HG03469 (cell line): ENCODE measurements at regions not wholly inside any gene's neighbourhood (a gene's known extent, or its start where the extent isn't known, plus 50 kb on each side); places are given as distances from the start of the nearest gene placed in this dataset.

Source experiments
- ATAC-seq: cut with Tn5 transposase; IDR thresholded peaks from one replicate; pipeline ENCODE4 v1.9.1; 2021; ENCODE audit warnings: mild to moderate bottlenecking, moderate library complexity, moderate number of reproducible peaks; ENCODE audit not compliant: unreplicated experiment

DNA sequence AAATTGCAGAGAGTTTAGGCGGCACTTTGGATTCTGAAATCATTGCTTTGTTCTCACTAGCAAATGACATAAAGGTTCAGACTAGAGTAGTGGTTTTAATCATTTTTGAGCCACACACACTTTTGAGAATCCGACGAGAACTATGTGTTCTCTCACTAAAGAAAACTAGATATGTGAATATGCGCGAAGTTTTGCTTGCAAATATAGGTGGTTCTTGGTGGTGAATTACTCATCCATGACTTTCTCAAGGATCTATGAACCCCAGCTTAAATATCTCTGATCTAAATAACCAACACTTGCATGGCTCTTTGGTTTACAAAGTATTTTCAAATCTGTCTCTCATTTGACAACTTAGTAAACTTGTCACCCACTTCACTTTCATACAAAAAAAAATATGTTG is 54.8 kb downstream of the NOG start:
- no peak for ATAC-seq

DNA sequence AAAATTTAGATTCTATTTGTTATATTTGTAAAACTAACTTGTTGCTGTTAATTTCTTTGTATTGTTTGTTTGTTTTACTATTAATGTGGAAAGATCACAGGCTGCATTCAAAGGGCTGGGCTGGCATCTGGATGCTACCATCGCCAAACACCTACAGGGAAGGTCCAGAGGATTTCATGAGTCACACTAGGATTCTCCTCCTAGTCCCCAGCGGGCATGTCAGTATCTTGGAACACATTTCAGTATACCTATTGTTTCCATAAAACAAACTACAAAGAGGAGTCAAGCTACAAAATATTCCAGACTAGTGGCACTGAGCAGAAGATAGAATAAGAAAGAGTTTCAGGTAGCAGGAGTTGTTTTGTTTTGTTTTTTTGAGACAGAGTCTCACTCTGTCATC is 55.3 kb downstream of the NOG start:
- ATAC-seq, result no peak

DNA sequence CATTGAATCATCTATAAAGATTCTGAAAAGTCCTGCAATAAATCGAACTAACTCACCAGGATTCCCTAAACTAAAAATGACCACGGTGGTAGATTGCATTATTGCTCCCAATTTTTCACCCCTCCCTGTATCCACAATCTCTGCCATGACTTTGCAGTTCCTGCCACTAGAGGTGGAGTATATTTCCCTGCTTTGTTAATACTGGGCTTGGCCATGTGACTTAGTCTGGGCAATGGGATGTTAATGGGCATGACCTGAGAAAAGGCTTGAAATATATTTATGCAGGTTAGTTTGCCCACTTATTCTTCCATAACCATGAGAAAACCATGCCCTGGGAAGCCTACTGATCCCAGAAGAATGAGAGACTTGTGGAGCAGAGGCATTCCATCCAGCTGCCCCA is 59.1 kb downstream of the NOG start:
- no peak for ATAC-seq

DNA sequence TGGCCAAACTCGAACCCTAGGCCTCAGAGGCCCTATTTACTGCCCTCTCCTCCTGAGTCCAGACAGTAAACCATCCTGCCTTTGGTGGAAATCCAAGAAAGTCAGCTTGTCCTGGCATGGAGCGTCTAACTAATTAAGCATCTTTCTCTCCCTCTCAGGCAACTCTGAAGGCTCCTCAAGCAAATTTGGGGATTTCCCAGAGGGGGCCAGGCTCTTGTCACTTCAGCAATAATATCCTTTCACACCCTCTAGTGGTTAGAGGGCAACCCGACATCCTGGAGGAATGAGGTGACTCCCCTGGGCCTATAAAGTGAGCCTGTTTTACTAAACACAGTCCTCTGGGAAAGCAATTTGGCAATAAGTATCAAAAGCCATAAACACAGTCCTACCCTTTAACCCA is 60.4 kb downstream of the NOG start:
- ATAC-seq, result peak; percentile 97

DNA sequence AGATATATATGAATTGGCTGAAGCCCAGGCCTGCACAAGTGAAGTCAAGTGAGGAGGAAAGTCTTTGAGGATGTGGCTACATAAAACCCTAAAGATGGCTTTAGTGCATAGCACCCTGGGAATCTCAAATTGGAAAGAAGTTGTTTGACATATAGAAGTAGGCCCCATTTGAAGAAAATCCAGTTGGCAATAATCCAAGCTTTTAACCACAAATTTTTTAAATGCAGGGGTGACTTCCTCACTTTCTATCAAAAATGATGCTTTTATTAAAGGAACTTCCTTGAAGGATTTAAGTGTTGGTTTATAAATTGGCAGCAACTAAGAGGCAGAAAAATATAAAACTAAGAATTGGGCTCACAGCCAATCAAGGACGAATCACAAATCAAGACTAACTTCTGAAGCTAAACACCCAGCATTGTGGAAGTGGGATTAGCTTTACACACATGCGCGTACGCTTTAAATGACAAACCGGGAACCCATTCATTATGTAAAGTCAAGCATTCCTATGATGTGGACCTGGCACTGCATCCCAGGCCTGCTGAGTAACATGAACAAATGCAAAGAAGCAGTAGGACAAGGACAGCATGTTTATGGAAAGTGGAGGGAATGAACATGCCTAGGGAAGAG is 63.3 kb downstream of the NOG start:
- no peak for ATAC-seq

DNA sequence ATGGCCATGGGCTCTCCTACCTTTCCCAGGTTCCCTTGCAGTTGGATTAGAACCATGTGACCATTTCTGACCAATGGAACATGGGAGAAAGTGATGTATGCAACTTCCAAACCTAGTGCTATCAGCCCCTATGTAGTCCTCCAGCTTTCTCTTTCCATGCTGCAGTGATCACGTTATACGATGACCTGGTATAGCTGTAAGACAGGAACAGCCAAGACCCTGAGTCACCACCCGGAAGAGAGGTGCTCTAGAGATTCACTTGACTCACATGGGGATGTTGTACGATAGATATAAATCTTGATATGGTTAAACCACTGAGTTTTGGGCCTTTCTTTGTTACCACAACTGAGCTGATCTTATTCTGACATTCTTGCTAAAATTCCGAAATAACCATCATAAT is 65.1 kb downstream of the NOG start:
- ATAC-seq, result no peak

DNA sequence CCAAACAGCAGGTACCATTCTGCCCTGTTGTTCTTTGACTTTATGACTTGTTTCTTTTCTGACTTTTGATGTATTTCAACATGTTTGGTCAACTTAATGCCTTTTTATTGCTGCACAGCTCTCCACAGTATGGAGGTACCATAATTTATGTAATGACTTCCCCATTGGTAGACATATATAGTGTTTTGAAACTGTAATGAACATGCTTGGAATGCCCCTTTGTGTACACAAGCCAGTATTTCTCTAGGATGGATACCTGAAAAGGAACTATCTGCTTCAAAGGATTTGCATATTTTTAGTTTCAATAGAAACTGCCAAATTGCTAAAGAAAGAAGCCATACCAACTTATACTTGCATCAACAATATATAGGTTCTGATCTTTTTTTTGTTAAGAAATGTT is 66.1 kb downstream of the NOG start:
- ATAC-seq, result no peak

DNA sequence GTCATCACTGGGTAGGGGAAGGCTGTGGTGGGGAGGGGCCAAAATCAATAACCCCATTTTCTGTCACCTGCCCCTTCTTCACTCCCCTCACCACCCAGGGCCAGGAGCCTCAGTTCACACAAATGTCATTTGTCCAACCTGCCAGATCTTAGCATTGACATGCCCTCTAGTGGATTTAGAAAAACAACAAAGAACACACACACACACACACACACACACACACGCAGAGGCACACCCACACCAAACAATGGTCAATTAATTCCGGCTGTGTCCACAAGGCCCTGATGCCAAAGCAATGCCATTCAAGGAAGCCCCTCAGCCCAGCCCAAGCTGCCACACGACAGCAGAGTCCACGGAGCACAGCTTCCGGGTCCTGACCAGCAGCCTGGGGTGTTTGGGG is 68.4 kb downstream of the NOG start:
- ATAC-seq, result no peak

DNA sequence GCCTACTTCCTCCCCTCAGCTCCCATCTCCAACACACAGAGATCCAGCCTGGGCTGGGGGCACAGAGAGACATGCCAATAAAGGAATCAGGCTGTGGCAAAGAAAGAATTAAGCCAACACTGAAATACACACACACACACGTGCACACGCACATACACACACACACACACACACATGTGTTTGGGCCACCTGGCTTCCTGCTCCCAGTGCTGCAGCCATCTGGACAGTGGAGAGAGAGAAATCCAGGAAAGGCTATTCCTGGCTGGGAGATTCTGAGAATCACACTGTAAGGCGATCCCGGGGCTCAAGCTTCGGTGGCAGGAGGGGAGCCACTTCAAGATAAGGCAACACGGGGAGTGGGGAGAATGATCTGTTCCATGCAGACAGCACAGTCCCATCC is 72.4 kb downstream of the NOG start:
- no peak for ATAC-seq

DNA sequence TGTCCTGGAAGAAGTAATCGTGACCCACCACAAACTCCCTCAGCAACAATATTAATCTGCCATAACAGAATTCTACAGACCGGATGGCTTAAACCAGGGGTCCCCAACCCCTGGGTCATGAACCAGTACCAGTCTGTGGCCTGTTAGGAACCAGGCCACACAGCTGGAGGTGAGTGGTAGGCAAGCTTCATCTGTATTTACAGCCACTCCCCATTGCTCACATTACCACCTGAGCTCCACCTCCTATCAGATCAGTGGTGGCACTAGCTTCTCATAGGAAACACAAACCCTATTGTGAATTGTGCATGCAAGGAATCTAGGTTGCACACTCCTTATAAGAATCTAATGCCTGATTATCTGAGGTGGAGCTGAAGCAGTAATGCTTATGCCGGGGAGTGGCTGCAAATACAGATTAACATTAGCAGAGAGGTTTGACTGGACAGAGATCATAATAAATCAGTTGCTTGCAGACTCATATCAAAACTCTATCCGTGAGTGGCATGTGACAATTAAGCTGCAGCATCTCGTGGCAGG is 74.5 kb downstream of the NOG start:
- no peak for ATAC-seq

DNA sequence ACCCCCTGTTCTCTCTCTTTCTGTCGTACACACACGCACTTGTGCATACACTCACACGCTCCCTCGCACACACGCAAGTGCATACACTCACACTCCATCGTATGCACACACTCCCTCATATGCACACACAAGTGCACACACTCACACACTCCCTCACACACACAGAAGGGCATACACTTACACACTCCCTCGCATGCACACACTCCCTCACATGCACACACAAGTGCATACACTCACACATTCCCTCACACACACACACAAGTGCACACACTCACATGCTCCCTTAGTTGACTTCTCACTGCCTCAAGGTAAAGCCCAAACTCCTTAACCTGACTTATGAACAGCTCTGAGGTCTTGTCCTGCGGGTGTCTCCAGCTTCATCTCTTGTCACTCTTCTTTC is 78.7 kb downstream of the NOG start:
- ATAC-seq, result no peak

DNA sequence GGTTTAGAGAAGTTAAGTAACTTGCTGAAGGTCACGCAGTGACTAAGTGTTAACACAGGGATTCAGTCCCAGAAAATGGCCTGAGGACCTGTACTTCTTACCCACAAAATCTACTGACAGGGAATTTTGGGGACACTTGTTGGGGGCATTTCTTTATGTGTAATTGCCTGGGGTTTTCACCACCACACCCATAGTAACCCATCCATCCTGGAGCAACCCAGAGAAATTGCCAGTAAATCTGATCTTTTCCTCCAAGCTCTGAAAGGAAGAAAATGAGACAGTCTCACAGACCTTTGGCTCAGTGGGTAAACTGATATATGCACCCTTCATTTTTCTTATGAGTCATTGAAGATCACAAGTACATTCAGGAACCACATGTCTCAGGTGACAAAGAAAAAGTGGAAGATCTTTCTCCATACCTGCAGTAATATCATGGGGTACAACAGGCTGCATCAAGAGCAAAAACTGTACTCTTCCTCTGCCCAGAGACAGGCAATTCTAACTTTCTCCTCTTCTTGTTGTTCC is 81.0 kb downstream of the NOG start:
- ATAC-seq, result no peak

DNA sequence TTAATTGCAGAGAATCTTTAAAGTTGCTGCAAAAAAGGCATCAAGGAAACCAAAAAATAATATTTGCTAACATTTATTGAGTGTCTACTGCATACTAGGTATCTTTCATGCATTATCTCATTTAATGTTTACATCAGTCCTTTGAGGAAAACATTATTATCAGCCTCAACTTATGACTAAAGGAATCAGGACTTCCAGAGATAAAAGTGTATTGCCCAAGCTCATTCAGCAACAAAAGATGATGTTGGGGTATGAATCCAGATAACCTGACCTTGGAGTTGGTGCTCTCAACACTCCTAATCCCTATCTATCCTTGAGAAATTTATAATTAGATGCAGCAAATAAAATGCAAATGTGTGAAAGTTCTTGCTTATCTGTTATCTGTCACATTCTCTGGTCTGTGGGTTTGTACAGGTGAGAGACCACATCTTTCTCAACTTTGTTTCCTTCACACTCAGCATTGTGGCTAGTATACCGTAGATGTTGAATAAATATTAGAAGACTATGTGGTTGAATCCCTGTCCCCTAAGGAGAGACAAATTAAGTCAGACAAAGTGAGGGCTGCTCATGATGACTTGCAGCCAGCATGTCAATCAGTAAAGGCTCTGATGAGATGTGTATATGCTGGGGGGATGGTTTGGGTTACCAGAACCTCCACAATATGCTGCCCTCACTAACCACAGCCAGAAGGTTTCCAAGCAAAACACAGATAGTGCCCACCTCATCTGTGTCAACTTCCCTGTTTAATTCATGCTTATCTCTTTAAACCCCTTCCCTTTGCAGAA is 82.6 kb downstream of the NOG start:
- ATAC-seq, result no peak

DNA sequence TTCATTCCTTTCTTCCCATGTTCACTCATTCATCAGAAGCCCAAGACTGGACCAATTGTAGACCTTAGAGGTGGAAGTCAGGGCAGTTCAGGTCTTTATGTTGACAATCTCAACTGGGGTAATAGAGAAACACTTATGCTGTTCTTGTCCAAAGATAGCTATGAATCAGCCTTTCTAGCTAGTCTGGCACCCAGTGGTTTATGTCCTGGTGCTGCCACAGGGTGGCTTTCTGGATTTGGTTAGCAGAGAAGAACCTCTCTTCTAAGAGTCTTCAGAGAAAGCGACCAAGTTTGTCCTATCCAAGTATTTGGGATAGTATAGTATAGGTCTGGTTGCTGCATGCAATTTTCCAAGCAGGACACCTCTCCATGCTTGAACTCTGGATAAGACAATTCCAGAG is 83.3 kb downstream of the NOG start:
- no peak for ATAC-seq

DNA sequence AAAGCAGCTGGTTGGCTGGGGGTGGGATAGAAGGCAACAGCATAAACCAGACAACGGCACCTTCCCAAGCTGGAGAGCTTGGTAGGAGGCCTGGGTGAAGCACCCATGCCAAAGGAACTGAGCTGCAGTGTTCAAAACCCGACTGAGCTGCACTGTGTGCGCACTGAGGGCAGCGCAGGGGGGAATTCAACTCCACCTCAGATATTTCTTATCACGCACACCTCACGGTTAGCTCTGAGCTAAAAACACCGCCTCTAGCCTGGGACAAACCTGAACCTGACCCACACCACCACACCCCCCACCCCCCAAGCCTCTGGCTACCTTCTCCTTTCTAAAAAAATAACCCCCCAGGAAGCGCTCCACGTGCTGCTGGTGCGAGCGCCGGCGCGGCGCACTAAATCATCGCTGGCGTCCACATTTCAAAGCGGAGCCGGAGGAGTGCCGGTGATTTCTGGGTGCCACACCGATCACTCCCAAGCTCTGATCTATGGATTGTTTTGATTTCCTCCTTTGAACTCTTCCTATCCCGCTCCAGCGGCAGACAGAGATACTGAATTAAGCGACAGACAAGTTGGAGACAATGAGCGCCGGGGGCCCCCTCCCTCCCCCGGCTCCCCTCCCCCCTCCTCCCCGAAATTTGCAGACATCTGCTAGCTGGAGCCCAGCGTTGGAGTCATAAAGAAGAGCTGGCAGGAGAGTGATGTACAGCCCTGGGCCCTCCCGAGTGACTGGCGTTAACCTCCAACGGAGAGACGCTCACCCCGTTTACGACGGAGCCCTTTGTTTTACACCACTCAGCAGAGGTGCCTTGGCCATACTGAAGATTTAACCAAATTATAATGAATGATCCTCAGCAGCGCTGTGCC is 85.0 kb downstream of the NOG start:
- no peak for ATAC-seq

DNA sequence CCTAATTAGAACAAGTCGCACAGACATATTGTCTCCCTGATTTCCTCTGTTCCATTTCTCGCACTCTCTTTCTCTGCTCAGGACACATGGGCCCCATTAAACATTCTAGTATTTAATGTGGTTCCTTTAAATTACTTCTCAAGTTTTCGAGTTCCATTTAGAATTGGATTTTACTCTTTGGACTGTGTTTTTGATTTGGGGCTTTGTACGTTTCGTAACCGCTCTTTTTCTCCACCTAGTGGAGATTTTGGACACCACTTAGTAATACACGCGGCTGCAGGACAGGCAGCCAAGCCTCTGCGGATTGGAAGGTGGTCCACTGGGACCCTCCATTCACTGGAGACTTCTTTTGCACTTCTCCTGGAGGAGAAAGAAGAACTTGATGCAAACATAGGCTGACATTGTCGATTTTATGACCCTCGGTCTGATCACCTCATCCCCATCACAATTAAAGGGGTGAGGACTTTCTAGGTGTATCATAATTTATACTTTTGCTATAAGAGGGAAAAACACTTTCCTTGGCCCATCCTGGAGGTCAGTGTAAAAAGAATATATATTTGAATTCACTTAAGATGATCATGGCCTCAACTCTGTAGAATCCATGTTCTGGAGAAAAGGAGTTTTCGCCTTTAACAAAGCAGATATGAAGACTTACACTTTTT is 85.7 kb downstream of the NOG start:
- ATAC-seq, result no peak

DNA sequence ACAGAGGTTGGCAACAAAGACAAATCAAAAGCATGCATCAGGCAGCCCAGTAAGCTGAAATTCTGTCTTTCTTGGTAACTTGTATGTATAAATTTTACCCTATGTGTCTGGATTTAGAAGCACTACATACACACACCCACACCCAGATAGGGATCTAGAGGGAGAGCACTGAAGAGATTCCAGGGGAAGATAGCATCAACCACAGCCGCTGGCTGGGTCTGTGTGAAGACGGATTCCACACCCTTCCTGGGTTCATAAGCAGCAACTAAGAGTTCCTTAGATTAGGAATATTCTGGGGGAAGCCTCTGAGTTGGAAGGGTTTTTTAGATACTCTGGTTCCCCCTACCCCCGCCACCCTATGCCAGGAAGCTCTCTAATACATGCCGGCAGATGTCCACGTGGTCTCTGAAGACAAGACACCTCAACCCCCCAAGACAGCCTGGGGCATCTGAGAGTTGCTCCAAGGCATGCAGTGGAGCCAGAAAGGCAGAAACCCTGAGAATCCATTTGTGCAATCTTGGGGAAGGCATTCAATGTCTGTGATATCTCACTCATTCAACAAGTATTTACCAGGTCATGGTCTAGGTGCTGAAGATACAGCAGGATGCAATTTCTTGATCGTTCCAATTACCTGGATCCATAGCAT is 86.4 kb downstream of the NOG start:
- ATAC-seq, result no peak

DNA sequence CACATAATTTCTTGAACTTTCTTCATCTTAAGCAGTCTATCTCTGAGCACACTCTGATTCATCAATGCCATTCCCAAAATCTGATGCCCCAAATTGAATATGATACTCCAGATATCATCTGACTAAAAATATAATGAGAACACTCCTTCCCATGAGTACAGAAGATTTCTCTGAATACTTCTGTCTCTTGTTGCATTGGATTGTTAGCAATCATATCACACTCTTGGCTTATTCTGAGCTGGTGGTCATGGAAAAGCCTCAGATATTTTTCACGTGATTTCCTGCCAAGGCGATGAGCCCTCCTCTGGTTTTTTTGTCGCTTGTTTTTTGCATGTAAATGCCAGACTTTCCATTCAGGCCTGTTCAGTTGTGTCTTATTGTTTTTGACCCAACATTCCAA is 87.2 kb downstream of the NOG start:
- ATAC-seq, result no peak

DNA sequence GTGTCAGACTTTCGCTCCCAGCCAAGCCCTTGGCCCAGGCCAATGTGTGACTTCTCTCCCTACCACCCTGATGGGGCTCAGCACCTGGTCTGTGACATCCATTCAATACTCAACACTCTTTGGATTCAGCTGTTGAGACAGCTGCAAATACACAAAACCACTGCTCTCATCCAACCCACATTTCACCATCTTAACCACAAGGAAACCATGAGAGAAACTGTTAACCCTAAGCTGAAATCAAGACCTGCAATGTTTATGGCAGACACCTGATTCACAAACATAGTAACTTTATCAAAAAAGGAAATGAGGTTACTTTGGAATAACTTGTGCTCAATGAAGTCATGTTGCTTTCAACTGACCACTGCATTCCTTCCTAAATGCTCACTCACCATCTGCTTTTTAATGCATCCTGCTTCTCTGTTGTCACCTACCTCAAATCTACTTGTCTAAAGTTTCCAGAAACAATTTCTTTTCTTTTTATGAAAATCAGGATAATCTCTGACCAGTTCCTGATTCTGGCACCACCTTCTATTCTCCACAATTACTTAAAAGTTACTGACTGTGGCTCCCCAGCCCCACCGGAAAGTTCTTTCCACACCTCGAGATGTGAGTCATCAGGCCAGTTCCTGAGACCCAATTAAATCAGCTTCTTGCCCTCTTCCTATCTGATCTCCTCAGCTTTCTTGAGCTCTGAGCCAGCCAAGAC is 88.2 kb downstream of the NOG start:
- ATAC-seq, result peak; percentile 49

DNA sequence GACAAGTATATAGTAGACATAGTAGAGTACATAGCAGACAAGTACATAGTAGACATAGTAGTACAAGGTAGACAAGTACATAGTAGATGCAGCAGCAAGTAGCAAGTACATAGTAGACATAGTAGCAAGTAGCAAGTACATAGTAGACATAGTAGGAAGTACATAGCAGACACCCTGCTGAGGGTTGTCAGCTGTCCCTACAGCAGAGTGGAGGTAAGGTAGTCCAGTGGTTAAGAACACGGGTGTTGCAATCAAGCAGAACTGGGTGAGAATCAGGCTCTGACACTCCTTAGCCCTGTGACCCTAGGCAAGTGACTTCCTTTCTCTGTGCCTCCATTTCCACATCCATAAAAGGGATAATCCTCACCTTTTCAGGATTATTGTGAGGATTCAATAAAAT is 94.7 kb downstream of the NOG start:
- ATAC-seq, result no peak
